ENCODE measurements at regions not wholly inside any gene's neighbourhood (a gene's known extent, or its start where the extent isn't known, plus 50 kb on each side); places are given as distances from the start of the nearest gene placed in this dataset.
"Not testable (repeated sequence)": the region's sequence is repeated elsewhere in the genome, so short reads cannot be mapped to it uniquely, and the experiment has no call there.

GRCh38 chr5:100983601-100984000, 80.5 kb upstream of the ST8SIA4 start:
- not testable (repeated sequence) for DNase-seq

GRCh38 chr5:100974082-100974481, 71.0 kb upstream of the ST8SIA4 start:
- no peak for DNase-seq

GRCh38 chr5:100970646-100971255, 67.7 kb upstream of the ST8SIA4 start:
- DNase-seq = no peak

GRCh38 chr5:100965291-100965690, 62.2 kb upstream of the ST8SIA4 start:
- no peak for DNase-seq
